Anterior cingulate cortex (tissue), 58 donors: ENCODE measurements at regions not wholly inside any gene's neighbourhood (a gene's known extent, or its start where the extent isn't known, plus 50 kb on each side); places are given as distances from the start of the nearest gene placed in this dataset.
A peak's percentile ranks its signal among the peaks of the same experiment; 100 is the strongest.

Experiments
- DNase-seq, 58 donors: peaks; one replicate each; lab custom pipeline; 2025; lab: John Stamatoyannopoulos, UW

GRCh38 chr6:9439621-9440330 lies 975.1 kb downstream of the TFAP2A start:
- no peak for DNase-seq

DNA sequence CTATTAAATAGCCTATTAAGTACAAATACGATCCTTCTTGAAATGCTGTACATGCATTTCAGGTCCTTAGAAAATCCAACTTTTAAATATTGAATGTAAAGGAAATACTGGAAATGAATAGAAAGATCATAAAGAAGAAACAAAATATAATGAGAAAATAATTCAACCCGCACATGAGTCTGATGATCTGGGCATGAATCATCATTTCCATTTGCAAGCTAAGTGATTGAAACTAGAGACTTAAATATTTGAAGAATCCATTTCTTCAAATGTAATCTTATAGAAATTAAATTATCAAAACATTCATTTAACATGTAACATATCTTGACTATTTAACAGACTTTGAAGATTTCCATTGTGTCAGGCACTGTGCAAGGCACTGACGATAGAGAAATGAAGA lies 977.0 kb downstream of the TFAP2A start:
- DNase-seq: no peak

- DNase-seq: no peak
Measured at GRCh38 chr6:9435281-9435680, 979.6 kb downstream of the TFAP2A start.

- no peak for DNase-seq
Measured at GRCh38 chr6:9431945-9432344, 982.9 kb downstream of the TFAP2A start.

DNA sequence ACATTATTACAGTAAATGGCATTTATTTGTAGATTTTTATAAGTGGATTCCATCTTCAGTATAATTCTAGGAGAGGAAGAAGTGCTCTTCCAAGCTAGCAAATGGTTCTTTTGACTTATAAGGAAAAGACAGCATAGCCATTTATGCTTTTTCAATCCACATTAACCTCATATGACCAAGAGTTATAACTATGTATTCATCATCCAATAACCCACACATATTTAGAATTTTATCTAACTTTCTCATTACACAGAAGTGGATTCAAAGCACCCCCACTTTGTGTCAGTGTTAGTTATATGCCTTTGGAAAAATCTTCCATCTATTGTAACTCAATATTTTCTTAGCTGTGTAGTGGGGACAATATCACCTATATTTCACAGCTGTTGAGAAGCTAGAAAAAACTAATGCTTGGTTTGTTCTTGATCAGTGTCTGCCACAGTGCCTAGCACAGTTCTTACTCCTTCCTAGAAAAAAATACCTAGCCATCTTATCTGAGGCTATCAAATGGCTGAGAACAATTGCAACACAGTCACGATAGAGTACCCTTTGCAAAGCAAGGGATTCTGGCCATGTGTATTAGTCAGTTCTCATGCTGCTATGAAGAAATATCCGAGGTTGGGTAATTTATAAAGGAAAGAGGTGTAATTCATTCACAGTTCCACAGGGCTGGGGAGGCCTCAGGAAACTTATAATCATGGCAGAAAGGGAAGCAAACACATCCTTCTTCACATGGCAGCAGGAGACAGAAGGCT lies 986.3 kb downstream of the TFAP2A start:
- no peak for DNase-seq

- no peak for DNase-seq
Measured at GRCh38 chr6:9422138-9422537, 986.8 kb upstream of the SLC35B3 start.

- no peak for DNase-seq
Measured at GRCh38 chr6:9420316-9421015, 985.1 kb upstream of the SLC35B3 start.

DNA sequence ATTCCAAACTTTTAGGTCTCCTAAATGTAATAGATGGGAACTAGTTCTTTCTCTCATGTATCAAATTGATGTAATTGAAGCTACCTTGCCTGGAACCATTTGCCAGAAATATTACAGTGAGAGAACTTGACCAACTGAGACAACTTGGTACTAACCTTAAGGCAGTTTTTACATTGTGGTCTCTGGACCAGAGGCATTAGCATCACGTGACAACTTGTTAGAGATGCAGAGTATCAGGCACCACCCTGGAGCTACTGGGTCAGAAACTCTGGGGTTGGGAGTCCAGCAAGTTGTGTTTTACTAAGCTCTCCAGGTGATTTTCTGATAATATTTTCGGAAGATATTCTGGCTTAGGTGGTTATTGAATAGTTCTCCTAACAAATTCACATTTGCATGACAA lies 982.1 kb upstream of the SLC35B3 start:
- no peak for DNase-seq

- no peak for DNase-seq
Measured at GRCh38 chr6:9412951-9413559, 977.7 kb upstream of the SLC35B3 start.

DNA sequence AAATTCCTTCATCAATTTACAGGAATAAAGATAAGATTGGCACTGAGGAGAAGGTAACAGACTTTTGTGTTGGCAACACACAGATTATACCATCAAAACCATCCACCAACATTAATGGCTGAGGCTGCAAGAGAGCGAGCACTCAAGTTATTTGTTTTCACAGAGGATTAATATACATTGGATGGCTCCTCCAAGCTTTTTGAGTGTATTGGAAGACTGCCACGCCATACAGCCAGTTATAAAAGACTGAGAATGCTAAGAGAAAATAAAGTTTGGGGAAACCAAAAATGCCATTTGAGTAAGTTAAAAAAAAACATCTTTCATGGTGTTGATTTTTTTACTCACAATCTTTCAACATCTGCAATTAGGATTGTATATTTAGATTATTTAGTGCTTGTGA lies 973.8 kb upstream of the SLC35B3 start:
- DNase-seq: no peak

DNA sequence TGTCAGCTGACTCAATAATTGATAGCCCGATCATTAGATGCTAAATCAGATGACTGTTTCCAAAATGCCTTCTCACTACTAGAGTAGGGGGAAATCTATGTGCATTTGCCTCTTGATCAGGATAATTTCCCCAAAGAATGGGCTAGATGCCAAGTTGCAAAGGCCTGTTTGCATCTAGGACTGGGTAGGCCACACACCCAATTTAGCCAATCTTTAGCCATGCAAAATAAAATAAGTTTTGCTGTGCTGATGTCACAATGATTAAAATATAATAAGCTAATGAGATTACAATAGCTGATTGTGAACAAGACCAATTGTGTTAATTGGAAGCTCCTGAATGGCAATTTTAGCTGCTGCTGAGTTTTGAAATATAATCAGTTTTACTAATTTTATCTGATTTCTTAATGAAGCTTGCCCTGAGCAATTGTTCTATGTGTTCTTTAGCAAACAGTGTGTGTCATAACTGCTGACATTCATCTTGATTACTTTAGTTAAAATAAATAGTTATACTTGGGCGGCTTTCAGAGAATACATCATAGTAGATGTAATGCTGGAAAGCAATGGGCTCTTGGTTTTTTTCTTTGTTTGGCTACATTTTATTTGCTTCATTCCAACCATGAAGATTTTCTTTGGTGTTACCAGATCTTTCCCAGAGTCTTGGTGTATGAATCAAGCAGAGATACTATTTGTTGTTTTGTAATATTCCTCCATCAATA lies 973.2 kb upstream of the SLC35B3 start:
- no peak for DNase-seq

- DNase-seq: no peak
Measured at GRCh38 chr6:9405825-9406224, 970.5 kb upstream of the SLC35B3 start.

GRCh38 chr6:9405369-9405768 lies 970.0 kb upstream of the SLC35B3 start:
- DNase-seq: no peak

GRCh38 chr6:9404351-9405146 lies 969.2 kb upstream of the SLC35B3 start:
- no peak for DNase-seq

GRCh38 chr6:9403736-9404135 lies 968.4 kb upstream of the SLC35B3 start:
- DNase-seq: no peak

GRCh38 chr6:9401960-9402359 lies 966.6 kb upstream of the SLC35B3 start:
- no peak for DNase-seq

DNA sequence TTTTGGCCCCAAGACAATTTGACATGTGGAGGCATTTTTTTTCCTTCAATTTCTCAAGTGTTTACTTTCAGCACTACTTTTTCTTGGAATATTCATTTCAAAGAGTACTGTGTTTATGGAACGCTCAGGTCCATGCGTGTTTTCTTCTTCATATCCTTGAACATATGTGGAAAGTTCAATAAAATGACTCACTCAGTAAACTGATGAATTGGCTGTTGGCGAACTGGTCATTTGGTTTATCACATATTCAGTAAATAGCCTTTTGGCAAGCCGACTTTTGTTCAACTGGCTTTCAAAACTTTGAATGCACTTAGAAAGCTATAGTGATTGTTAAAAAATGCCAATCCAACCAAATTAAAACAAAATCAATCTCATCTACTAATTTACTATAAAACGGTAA lies 964.6 kb upstream of the SLC35B3 start:
- no peak for DNase-seq

DNA sequence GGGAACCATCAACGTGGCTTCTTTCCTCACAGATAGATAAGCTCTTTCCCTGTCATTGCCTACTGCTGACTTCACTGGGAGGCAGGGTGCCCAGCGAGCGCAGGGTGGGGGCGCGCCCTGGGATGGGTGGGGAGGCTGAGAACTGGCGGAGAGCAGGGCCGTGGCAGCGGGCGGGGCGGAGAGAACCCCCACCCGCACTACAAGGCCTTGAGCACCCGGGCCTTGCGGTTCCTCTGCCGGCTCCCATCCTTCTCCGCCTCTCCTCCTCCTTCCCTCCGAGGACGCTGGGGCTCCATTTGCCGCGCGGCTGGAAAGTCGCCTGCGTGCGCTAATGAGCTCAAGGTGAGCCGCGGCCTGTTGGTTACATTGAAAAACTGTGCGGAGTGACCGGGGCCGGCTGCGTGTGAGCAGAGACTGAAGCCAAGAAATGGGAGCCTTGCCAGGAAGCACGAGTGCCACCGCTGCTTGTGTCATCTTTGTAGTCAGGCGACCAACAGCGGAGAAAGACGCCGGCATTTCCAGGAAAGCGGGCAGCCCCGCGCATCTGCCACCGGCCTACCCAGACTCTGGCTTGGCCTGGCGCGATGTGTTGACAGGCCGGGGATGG lies 963.5 kb upstream of the SLC35B3 start:
- DNase-seq: peak in 23 of 58 donors; percentile 1 to 65 (median 23)

- no peak for DNase-seq
Measured at GRCh38 chr6:9398071-9398766, 962.9 kb upstream of the SLC35B3 start.
